Hippocampal formation (tissue), 2 donors: ENCODE measurements at regions not wholly inside any gene's neighbourhood (a gene's known extent, or its start where the extent isn't known, plus 50 kb on each side); places are given as distances from the start of the nearest gene placed in this dataset.

Experiments
- DNase-seq, 2 donors: peaks; one replicate each; lab custom pipeline; 2025; lab: John Stamatoyannopoulos, UW

- DNase-seq: no peak
Measured at GRCh38 chr4:18566970-18567799, 545.6 kb upstream of the LCORL start.

GRCh38 chr4:18559492-18559891, 537.9 kb upstream of the LCORL start:
- DNase-seq: no peak

GRCh38 chr4:18556402-18556801, 534.8 kb upstream of the LCORL start:
- DNase-seq: no peak

GRCh38 chr4:18540349-18540748, 518.8 kb upstream of the LCORL start:
- DNase-seq: no peak

GRCh38 chr4:18538121-18538520, 516.6 kb upstream of the LCORL start:
- DNase-seq: no peak

- DNase-seq: no peak
Measured at GRCh38 chr4:18536428-18536827, 514.9 kb upstream of the LCORL start.

GRCh38 chr4:18535948-18536347, 514.4 kb upstream of the LCORL start:
- no peak for DNase-seq

- no peak for DNase-seq
Measured at GRCh38 chr4:18533262-18533775, 511.8 kb upstream of the LCORL start.

- no peak for DNase-seq
Measured at GRCh38 chr4:18531731-18532130, 510.2 kb upstream of the LCORL start.

- no peak for DNase-seq
Measured at GRCh38 chr4:18529482-18529881, 507.9 kb upstream of the LCORL start.

- DNase-seq: no peak
Measured at GRCh38 chr4:18524667-18525066, 503.1 kb upstream of the LCORL start.

GRCh38 chr4:18518098-18518497, 496.5 kb upstream of the LCORL start:
- DNase-seq: no peak

- no peak for DNase-seq
Measured at GRCh38 chr4:18513861-18514260, 492.3 kb upstream of the LCORL start.

- no peak for DNase-seq
Measured at GRCh38 chr4:18512718-18513117, 491.2 kb upstream of the LCORL start.

GRCh38 chr4:18511727-18512126, 490.2 kb upstream of the LCORL start:
- no peak for DNase-seq

GRCh38 chr4:18508786-18509185, 487.2 kb upstream of the LCORL start:
- no peak for DNase-seq

- no peak for DNase-seq
Measured at GRCh38 chr4:18480928-18481327, 459.4 kb upstream of the LCORL start.

GRCh38 chr4:18480342-18480741, 458.8 kb upstream of the LCORL start:
- DNase-seq: no peak

- no peak for DNase-seq
Measured at GRCh38 chr4:18479825-18480224, 458.3 kb upstream of the LCORL start.

GRCh38 chr4:18463987-18464559, 442.5 kb upstream of the LCORL start:
- no peak for DNase-seq

- no peak for DNase-seq
Measured at GRCh38 chr4:18458465-18458864, 436.9 kb upstream of the LCORL start.

GRCh38 chr4:18454349-18454748, 432.8 kb upstream of the LCORL start:
- DNase-seq: no peak

GRCh38 chr4:18445110-18445509, 423.6 kb upstream of the LCORL start:
- no peak for DNase-seq

GRCh38 chr4:18444206-18444605, 422.7 kb upstream of the LCORL start:
- no peak for DNase-seq
